Esophagus muscularis mucosa (tissue), 4 donors: ENCODE measurements at regions not wholly inside any gene's neighbourhood (a gene's known extent, or its start where the extent isn't known, plus 50 kb on each side); places are given as distances from the start of the nearest gene placed in this dataset.

Experiments
- DNase-seq: peaks from one replicate; pipeline ENCODE4 v3.0.0-alpha.2; 2017; ENCODE audit errors: extremely low spot score
- H3K27ac ChIP-seq, 4 donors: fragments of 200-600 bp; sonication (generic); replicated peaks in 1 of 4; 1 replicate in 3 of 4; 2 replicates in 1 of 4; pipeline ENCODE4 v1.5.1; 2016 to 2019; ENCODE audit warnings: mild to moderate bottlenecking in 1 of 4
- H3K27me3 ChIP-seq, 4 donors: fragments of 200-600 bp; sonication (generic); one replicate each; pipeline versions ENCODE4 v1.5.1 to v1.6.0; 2016 to 2019
- H3K36me3 ChIP-seq, 4 donors: fragments of 200-600 bp; sonication (generic); one replicate each; pipeline ENCODE4 v1.5.1; 2016 to 2019
- H3K4me1 ChIP-seq, 4 donors: fragments of 200-600 bp; sonication (generic); one replicate each; pipeline ENCODE4 v1.5.1; 2016 to 2019
- H3K4me3 ChIP-seq, 4 donors: fragments of 200-600 bp; sonication (generic); 1 replicate in 2 of 4; 2 replicates in 2 of 4; pipeline ENCODE4 v1.5.1; 2016 to 2019; ENCODE audit warnings: mild to moderate bottlenecking in 4 of 4, moderate library complexity in 1 of 4
- H3K9me3 ChIP-seq, 4 donors: fragments of 200-600 bp; sonication (generic); 1 replicate in 3 of 4; 2 replicates in 1 of 4; pipeline ENCODE4 v1.5.1; 2016 to 2019
- EP300 ChIP-seq: sonication (generic); formaldehyde crosslinking; IDR thresholded peaks from one replicate; pipeline ENCODE4 v1.6.1; 2017; ENCODE audit warnings: antibody characterized with exemption
- POLR2A ChIP-seq: fragments of 450-650 bp; IDR thresholded peaks from one replicate; pipeline ENCODE4 v1.6.1; 2017; ENCODE audit warnings: antibody characterized with exemption, moderate library complexity, mild to moderate bottlenecking, low read depth
- POLR2AphosphoS5 ChIP-seq, 2 donors: sonication (generic); formaldehyde crosslinking; IDR thresholded peaks; one replicate each; pipeline ENCODE4 v1.6.1; 2017; ENCODE audit warnings: antibody characterized with exemption in 2 of 2
- WGBS: methylation state at CpG from one replicate; pipeline ENCODE4 v1.1.5; 2018; 5-methylcytosine and 5-hydroxymethylcytosine counted together
- intact Hi-C: fragments of 100-400 bp; cut with DNase I; formaldehyde crosslinking; loops from one replicate; pipeline ENCODE4 v1.15.1; 2023
- TF ChIP-seq, protein P1 (sequence below), 3 experiments: fragments of 200-600 bp in 2 of 3; fragments of 450-650 bp in 1 of 3; sonication (generic) in 2 of 3; IDR thresholded peaks; one replicate each; pipeline ENCODE4 v1.5.1; 2017 to 2019; ENCODE audit warnings: antibody characterized with exemption in 3 of 3, mild to moderate bottlenecking in 2 of 3, moderate library complexity in 1 of 3

DNA sequence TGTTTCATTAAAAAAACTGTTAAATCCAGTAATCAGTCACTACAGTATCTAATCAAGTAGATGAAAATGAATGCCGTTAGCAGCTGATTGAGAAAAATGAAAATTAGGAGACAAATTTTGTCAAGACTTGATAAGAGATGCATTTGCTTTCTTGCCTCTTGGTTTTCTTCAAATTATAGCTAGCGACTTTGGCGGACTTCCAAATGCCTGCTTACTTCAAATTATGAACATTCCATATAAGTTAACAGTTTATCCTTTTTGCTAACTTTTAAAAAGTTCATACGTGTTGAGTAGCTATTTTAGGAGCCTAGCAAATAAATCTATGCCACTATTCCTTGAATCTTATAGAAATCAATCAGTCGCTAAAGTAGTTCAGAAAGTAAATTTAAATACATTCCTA is 58.8 kb downstream of the PPP4R3C start:
- H3K4me3 ChIP-seq: no peak overlapping the region
- TF ChIP-seq EP300 (no peak), POLR2AphosphoS5 (IDR thresholded peaks at IDR 0.05) (no peak), POLR2A (no peak)
- TF ChIP-seq, protein P1, sequence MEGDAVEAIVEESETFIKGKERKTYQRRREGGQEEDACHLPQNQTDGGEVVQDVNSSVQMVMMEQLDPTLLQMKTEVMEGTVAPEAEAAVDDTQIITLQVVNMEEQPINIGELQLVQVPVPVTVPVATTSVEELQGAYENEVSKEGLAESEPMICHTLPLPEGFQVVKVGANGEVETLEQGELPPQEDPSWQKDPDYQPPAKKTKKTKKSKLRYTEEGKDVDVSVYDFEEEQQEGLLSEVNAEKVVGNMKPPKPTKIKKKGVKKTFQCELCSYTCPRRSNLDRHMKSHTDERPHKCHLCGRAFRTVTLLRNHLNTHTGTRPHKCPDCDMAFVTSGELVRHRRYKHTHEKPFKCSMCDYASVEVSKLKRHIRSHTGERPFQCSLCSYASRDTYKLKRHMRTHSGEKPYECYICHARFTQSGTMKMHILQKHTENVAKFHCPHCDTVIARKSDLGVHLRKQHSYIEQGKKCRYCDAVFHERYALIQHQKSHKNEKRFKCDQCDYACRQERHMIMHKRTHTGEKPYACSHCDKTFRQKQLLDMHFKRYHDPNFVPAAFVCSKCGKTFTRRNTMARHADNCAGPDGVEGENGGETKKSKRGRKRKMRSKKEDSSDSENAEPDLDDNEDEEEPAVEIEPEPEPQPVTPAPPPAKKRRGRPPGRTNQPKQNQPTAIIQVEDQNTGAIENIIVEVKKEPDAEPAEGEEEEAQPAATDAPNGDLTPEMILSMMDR (IDR thresholded peaks at IDR 0.05): no peak
- H3K4me1 ChIP-seq: no peaks in the 10 kb centered on the region
- no peaks in the 10 kb centered on the region for H3K9me3 ChIP-seq
- no peaks in the 10 kb centered on the region for H3K36me3 ChIP-seq
- intact Hi-C loops: no loop called here
- H3K27ac ChIP-seq: no peak overlapping the region
- DNase-seq: no peak
- no peaks in the 10 kb centered on the region for H3K27me3 ChIP-seq
- 69% methylated on average over 5 of the region's 5 CpGs for WGBS

DNA sequence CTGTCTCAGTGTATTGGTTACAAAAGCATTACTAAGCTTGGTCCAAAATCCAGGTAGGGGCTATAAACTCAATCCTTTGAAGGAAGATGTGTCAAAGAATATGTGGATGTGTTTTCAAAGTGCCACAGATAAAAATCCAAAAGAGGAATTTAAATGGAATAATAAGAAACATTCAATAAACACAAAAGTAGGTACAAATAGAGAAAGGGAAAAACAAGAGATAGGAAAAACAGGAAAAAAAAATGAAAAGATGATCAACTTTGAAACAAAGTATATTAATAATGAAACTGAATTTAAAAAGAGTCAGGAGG is 64.0 kb downstream of the PPP4R3C start:
- no peaks in the 10 kb centered on the region for H3K9me3 ChIP-seq
- no peaks in the 10 kb centered on the region for H3K36me3 ChIP-seq
- no peaks in the 10 kb centered on the region for H3K4me1 ChIP-seq
- no peak for TF ChIP-seq EP300
- TF ChIP-seq, protein P1 (IDR thresholded peaks at IDR 0.05): no peak
- TF ChIP-seq POLR2A: no peak
- TF ChIP-seq POLR2AphosphoS5 (IDR thresholded peaks at IDR 0.05): no peak
- no peak overlapping the region for H3K4me3 ChIP-seq
- DNase-seq: no peak
- intact Hi-C loops: no loop called here
- no peak overlapping the region for H3K27ac ChIP-seq
- no peaks in the 10 kb centered on the region for H3K27me3 ChIP-seq

DNA sequence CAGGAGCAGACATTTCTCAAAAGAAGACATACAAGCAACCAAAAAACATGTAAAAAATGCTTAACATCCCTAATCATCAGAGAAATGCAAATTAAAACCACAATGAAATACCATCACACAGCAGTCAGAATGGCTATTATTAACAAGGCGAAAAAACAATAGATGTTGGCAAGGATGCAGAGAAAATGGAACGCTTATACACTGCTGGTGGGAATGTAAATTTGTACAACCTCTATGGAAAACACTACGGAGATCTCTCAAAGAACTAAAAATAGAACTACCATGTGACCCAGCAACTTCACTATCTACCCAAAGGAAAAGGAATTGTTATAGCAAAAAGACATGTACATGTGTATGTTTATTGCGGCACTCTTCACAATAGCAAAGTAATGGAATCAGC is 71.5 kb downstream of the PPP4R3C start:
- no peaks in the 10 kb centered on the region for H3K9me3 ChIP-seq
- no peak for DNase-seq
- H3K27me3 ChIP-seq: no peaks in the 10 kb centered on the region
- no peak overlapping the region for H3K27ac ChIP-seq
- H3K36me3 ChIP-seq: no peaks in the 10 kb centered on the region
- H3K4me1 ChIP-seq: no peaks in the 10 kb centered on the region
- 77% methylated on average over 4 of the region's 4 CpGs for WGBS
- intact Hi-C loops: no loop called here
- no peak overlapping the region for H3K4me3 ChIP-seq
- TF ChIP-seq, protein P1 (IDR thresholded peaks at IDR 0.05): no peak
- TF ChIP-seq POLR2A: no peak

DNA sequence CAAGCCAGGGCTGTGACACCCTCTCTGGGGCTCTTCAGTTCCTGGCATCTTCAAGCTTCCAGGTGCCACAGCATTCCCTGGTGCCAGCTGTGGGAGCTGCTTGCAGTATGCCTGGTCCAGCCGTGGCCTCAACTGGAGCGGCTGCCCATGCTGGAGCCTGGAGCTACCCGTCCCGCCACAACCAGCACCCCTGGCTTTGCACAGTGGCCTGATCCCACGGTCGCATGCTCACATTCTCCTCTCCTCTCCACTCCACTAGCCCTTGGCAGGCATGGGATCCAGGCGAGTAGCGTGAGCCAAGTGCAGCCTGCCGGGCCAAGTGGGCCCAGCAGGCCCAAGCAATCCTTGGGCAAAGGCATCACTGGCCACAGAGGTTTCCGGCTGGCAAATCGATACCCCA is 81.7 kb downstream of the PPP4R3C start:
- intact Hi-C loops: no loop called here
- Histone ChIP-seq H3K4me1 (no peaks in the 10 kb centered on the region), H3K9me3 (no peaks in the 10 kb centered on the region), H3K36me3 (no peaks in the 10 kb centered on the region), H3K27ac (no peak overlapping the region), H3K27me3 (no peaks in the 10 kb centered on the region), H3K4me3 (no peak overlapping the region)
- no peak for DNase-seq
- no peak for TF ChIP-seq EP300
- TF ChIP-seq POLR2A: no peak
- no peak for TF ChIP-seq POLR2AphosphoS5 (IDR thresholded peaks at IDR 0.05)
- TF ChIP-seq, protein P1 (IDR thresholded peaks at IDR 0.05): no peak
- 83% methylated on average over 7 of the region's 11 CpGs for WGBS

DNA sequence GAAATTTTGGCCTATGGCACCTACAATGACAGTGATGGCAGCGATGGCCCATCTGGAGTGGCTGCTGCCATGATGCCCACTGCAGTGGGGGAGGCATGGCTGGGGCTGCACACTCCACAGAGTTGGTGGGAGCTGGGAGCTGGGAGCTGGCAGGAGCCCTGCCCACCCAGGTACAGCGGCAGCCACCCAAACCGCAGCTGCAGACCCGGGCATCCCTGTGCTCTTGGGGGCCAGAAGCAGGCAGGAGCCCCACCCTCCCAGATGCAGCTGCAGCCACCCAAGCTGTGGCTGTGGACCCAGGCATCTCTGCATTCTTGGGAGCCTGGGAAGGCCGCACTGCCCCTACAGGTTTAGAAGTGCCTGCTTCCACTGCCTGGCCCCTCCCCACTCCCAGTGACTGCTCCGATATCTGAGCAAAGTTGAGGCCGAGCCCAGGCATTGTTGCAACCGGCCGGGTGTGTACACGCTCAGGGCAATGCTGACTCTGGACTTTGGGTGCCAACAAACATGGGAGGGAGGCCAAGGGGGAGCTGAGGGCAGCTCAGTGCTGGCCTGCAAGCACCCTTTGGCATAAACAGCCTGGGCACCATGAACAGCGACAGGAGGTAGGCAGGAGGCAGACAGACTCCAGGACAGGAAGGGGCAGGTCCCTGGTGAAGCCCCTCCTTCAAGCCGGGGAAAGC is 82.8 kb downstream of the PPP4R3C start:
- H3K27ac ChIP-seq: no peak overlapping the region
- DNase-seq: no peak
- no peak overlapping the region for H3K4me3 ChIP-seq
- TF ChIP-seq EP300 (no peak), POLR2AphosphoS5 (IDR thresholded peaks at IDR 0.05) (no peak), POLR2A (no peak)
- TF ChIP-seq, protein P1 (IDR thresholded peaks at IDR 0.05): no peak
- no peaks in the 10 kb centered on the region for H3K4me1 ChIP-seq
- H3K36me3 ChIP-seq: no peaks in the 10 kb centered on the region
- intact Hi-C loops: no loop called here
- no peaks in the 10 kb centered on the region for H3K27me3 ChIP-seq
- H3K9me3 ChIP-seq: no peaks in the 10 kb centered on the region
- 79% methylated on average over 6 of the region's 12 CpGs for WGBS
